Left lung (tissue), 4 donors: ENCODE measurements at regions not wholly inside any gene's neighbourhood (a gene's known extent, or its start where the extent isn't known, plus 50 kb on each side); places are given as distances from the start of the nearest gene placed in this dataset.

Experiments
- ATAC-seq: fragments of 200-7000 bp; cut with Tn5 transposase; one replicate; pipeline ENCODE4 v1.9.1; 2020; ENCODE audit warnings: moderate library complexity
- DNase-seq, 4 donors: peaks; one replicate each; pipeline ENCODE4 v3.0.0-alpha.2; 2013 to 2020
- H3K27ac ChIP-seq, 2 donors: fragments of 200-600 bp; sonication (generic) in 1 of 2; one replicate each; pipeline versions ENCODE4 v1.5.0 to v1.8.0; 2020 to 2021
- H3K27me3 ChIP-seq, 2 donors: fragments of 200-600 bp; sonication (generic) in 1 of 2; one replicate each; pipeline versions ENCODE4 v1.5.0 to v1.8.0; 2020 to 2021
- H3K36me3 ChIP-seq, 2 donors: fragments of 200-600 bp; sonication (generic) in 1 of 2; one replicate each; pipeline versions ENCODE4 v1.5.0 to v1.8.0; 2020 to 2021
- H3K4me1 ChIP-seq, 2 donors: fragments of 200-600 bp; one replicate each; pipeline ENCODE4 v1.8.0; 2021
- H3K4me3 ChIP-seq, 2 donors: fragments of 200-600 bp; sonication (generic) in 1 of 2; one replicate each; pipeline versions ENCODE4 v1.5.0 to v1.8.0; 2020 to 2021; ENCODE audit warnings: mild to moderate bottlenecking in 1 of 2
- H3K9me3 ChIP-seq, 2 donors: fragments of 200-600 bp; sonication (generic) in 1 of 2; one replicate each; pipeline versions ENCODE4 v1.5.0 to v1.8.0; 2020 to 2021
- intact Hi-C, 2 donors: fragments of 100-400 bp; cut with DNase I; formaldehyde crosslinking; loops; one replicate each; pipeline versions ENCODE4 v1.11.2 to v1.14.2; 2022
- TF ChIP-seq, protein P1 (sequence below), 2 donors: fragments of 200-600 bp; sonication (generic) in 1 of 2; IDR thresholded peaks; one replicate each; pipeline versions ENCODE4 v1.5.0 to v1.8.0; 2021; ENCODE audit warnings: antibody characterized with exemption in 2 of 2
- donor health status: DM: no; HTN: yes; CAD: no.
- donor health status: DM: no; HTN: no; CAD: no.

DNA sequence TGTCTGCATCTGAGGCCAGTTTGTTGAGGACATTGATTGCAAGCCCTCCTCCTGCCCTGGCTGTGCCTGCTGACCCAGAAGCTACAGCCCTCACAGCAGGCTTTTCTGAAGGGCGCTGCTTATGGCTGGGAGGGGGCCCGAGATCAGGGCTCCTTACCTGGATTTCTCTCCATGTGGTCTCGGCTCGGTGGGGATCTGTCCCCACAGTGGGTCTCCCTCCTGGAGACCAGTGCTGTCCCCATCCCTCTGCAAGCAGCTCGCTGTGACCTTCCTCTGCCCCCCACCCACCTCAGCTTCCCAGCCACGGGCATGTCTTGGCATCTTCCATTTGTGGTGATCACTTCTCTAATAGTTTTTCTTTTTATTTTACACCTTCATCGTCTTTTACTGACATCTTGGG is 357.9 kb downstream of the IRX2 start:
- TF ChIP-seq, protein P1, sequence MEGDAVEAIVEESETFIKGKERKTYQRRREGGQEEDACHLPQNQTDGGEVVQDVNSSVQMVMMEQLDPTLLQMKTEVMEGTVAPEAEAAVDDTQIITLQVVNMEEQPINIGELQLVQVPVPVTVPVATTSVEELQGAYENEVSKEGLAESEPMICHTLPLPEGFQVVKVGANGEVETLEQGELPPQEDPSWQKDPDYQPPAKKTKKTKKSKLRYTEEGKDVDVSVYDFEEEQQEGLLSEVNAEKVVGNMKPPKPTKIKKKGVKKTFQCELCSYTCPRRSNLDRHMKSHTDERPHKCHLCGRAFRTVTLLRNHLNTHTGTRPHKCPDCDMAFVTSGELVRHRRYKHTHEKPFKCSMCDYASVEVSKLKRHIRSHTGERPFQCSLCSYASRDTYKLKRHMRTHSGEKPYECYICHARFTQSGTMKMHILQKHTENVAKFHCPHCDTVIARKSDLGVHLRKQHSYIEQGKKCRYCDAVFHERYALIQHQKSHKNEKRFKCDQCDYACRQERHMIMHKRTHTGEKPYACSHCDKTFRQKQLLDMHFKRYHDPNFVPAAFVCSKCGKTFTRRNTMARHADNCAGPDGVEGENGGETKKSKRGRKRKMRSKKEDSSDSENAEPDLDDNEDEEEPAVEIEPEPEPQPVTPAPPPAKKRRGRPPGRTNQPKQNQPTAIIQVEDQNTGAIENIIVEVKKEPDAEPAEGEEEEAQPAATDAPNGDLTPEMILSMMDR (IDR thresholded peaks at IDR 0.05), result no peak
- Histone ChIP-seq H3K4me3 (no peak overlapping the region), H3K4me1 (no peaks in the 10 kb centered on the region), H3K27me3 (no peaks in the 10 kb centered on the region), H3K27ac (no peak overlapping the region), H3K9me3 (no peaks in the 10 kb centered on the region), H3K36me3 (no peaks in the 10 kb centered on the region)
- ATAC-seq (no peak), DNase-seq (no peak)
- intact Hi-C loops, result no loop called here

DNA sequence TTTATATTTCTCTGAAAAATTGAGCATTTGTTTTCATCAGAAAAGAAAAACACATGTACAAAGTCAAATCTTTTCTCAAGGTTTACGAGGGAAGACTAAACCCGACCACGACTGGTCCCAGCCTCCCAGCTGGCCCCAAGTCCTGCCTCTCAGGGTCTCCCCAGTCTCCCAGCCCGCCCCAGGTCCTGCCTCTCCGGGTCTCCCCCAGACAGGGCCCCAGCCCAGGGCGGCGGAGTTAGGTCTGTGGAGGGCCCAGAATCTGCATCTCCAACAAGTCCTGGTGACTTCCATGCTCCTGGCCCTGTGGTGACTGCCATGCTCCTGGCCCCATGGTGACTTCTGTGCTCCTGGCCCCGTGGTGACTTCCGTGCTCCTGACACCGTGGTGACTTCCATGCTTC is 359.9 kb downstream of the IRX2 start:
- Histone ChIP-seq H3K9me3 (no peaks in the 10 kb centered on the region), H3K36me3 (no peaks in the 10 kb centered on the region), H3K4me1 (no peaks in the 10 kb centered on the region), H3K27ac (no peak overlapping the region), H3K27me3 (peaks cover 0 to 10% of the 10 kb centered on the region in 2 donors), H3K4me3 (no peak overlapping the region)
- DNase-seq, result no peak
- intact Hi-C loops, result no loop called here
- ATAC-seq, result no peak
- TF ChIP-seq, protein P1 (IDR thresholded peaks at IDR 0.05), result no peak

DNA sequence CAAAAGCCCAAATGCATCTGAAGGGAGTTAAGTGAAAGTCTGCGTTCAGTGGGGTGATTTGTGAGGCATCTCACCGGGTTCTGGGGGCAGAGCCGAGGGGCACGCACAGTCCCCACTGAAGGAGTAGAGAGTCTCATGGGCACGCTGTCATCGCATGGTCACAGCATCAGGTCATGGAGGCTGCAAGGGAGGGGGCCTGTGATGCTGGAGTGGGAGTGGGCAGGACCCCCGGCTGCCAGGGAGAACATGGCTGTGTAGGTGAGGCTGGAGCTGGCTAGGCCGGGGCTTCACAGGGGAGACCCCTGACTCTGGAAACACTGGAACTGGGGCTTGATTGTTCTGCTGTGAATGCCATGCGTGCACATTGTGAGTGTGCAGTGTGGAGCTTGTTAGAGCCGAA is 360.5 kb downstream of the IRX2 start:
- TF ChIP-seq, protein P1 (IDR thresholded peaks at IDR 0.05), result no peak
- Histone ChIP-seq H3K27me3 (peaks cover 0 to 10% of the 10 kb centered on the region in 2 donors), H3K9me3 (no peaks in the 10 kb centered on the region), H3K4me1 (no peaks in the 10 kb centered on the region), H3K27ac (no peak overlapping the region), H3K4me3 (no peak overlapping the region), H3K36me3 (no peaks in the 10 kb centered on the region)
- no peak for DNase-seq
- ATAC-seq, result no peak
- intact Hi-C loops, result no loop called here

DNA sequence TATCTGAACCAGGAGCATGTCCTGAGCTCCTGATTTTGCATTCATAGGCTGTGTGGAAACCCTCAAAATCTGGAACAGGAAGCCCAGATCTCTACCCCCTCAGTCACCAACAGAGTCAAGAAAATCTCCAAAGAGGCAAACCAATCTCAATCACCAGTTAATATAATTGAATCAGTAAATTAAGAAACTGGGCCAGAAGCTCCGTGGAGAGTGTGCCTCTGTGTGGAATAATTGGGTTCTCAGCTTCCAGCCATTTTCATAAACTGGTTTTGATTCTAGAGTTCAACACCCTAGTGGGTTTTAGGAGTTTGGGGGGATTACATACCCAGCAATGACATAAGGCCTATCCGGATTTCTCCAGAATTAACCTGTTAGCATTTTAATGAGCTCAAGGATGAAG is 362.9 kb downstream of the IRX2 start:
- TF ChIP-seq, protein P1 (IDR thresholded peaks at IDR 0.05), result no peak
- no peak overlapping the region for H3K4me3 ChIP-seq
- intact Hi-C loops, result no loop called here

DNA sequence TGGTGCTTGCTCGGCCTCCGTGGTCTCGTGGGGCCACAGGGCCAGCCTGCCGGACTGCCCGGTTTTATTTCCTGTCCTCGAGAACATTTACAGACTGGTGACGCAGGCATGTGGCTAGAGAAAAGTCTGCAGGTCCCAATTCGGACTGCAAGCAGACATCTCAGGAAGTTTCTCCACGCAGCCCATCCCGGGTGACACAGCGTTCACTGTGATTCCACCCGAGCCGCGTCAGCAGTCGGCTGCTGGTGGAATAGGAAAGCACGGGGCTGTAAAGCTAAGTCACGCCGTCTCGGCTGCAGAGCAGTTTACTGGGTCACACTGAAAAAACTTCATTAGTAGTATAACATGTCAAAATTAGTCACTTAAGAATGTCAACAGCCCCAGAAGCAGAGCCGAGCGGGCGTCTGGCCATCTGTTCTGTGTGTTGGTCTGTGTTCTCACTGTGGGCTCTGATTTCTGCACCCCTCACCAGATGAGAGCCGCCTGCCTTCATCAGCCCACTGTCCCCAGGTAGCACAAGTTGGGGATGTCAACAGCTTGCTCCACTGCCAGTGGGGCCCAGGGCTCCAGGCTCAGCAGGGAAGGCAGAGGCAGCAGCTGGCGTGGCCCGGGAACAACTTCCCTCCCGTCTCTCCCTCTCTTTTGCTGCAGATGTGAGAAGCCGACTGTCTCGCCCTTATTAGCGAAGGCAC is 363.7 kb downstream of the IRX2 start:
- Histone ChIP-seq H3K4me3 (no peak overlapping the region), H3K4me1 (no peaks in the 10 kb centered on the region), H3K9me3 (no peaks in the 10 kb centered on the region), H3K27me3 (peaks cover 0 to 10% of the 10 kb centered on the region in 2 donors), H3K27ac (no peak overlapping the region), H3K36me3 (no peaks in the 10 kb centered on the region)
- TF ChIP-seq, protein P1 (IDR thresholded peaks at IDR 0.05), result no peak
- peak; percentile 64 for ATAC-seq
- intact Hi-C loops, result no loop called here
- DNase-seq, result peak in 2 of 4 donors; percentile 70 to 77

More for the DNA sequence above, 362.9 kb downstream of the IRX2 start:
- no peak for DNase-seq
- H3K9me3 ChIP-seq, result no peaks in the 10 kb centered on the region
- no peaks in the 10 kb centered on the region for H3K4me1 ChIP-seq
- ATAC-seq, result no peak
- peaks cover 0 to 10% of the 10 kb centered on the region in 2 donors for H3K27me3 ChIP-seq
- no peak overlapping the region for H3K27ac ChIP-seq
- H3K36me3 ChIP-seq, result no peaks in the 10 kb centered on the region
